ENCODE measurements at regions not wholly inside any gene's neighbourhood (a gene's known extent, or its start where the extent isn't known, plus 50 kb on each side); places are given as distances from the start of the nearest gene placed in this dataset.

DNA sequence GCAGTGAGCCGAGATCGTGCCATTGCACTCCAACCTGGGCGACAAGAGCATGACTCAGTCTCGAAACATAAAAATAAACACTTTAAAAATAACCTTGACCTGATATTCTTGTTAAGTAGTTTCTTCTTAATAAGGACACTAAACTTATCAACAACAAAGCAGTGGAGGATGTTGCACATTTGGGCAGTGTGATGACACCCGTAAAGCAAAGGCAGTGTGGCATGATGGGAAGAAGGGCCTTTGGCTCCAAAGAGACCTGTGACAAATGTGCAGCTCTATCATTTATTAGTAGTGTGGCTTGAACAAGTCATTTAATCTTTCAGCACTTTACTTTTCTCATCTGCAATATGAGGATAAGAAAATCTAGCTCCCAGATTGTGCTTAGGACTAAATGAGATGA lies 348.0 kb upstream of the PLD5 start:
- 100% methylated on average over 1 of the region's 5 CpGs for WGBS (ENCODE audit: insufficient coverage, low lambda C conversion rate)
- H3K9me3 ChIP-seq (ENCODE audit: control insufficient read depth, low read depth, low read length) = no peaks in the 10 kb centered on the region
- no peaks in the 10 kb centered on the region for H3K27me3 ChIP-seq (ENCODE audit: control insufficient read depth, insufficient read depth, low read length)
- H3K4me1 ChIP-seq (ENCODE audit: control insufficient read depth, insufficient read depth, low read length) = no peaks in the 10 kb centered on the region
- DNase-seq = no peak
- no peak overlapping the region for H3K27ac ChIP-seq (ENCODE audit: low read length)
- no peak overlapping the region for H3K4me3 ChIP-seq (ENCODE audit: low read length)
- H3K36me3 ChIP-seq (ENCODE audit: control insufficient read depth, insufficient read depth, low read length) = no peaks in the 10 kb centered on the region

DNA sequence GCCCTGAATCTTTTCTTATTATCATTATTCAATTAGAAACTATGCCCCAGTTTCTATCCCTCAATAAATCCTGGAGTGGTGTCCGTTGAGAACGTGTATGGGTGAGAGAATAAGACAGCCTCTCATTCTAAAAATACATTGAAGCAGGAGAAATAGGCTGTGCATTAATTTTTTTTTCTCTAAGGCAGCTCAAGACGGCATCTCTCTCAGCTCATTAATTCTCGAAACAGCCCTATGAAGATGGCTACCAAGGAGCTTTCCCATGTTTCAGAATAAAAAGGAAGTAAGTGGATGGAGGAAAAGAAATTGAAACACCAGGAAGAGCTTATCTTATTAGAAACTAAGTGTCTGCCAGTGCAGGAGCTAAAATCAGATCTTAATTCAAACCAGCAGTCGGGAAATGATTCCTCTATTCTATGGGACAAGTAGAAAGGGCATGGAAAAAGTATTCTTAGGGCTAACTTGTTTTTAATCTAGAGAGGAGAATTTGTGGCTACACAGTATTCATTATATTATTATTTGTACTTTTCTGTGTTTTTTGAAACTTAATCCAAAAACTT lies 347.1 kb upstream of the PLD5 start:
- 60% methylated on average over 3 of the region's 5 CpGs for WGBS (ENCODE audit: insufficient coverage, low lambda C conversion rate)
- DNase-seq = no peak

DNA sequence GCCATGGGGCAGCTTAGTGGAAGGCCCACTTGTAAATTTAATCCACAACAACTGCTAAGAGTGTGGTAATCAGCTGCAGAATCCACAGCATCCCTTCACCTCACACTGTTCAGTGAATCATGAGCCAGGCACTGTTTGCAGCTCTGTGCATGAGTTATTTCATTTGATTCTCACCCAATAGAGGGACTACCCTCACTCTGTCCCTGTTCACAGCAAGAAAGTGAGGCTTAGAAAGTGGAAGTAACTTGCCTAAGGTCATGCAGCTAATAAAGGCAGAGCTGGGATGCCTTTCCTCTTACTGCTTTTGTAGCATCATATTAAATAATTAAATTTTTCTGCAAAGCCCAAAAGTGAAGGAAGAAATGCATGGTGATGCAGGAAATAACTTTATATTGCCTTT lies 346.5 kb upstream of the PLD5 start:
- Histone ChIP-seq H3K36me3 (ENCODE audit: control insufficient read depth, insufficient read depth, low read length) (no peaks in the 10 kb centered on the region), H3K4me1 (ENCODE audit: control insufficient read depth, insufficient read depth, low read length) (no peaks in the 10 kb centered on the region), H3K27me3 (ENCODE audit: control insufficient read depth, insufficient read depth, low read length) (no peaks in the 10 kb centered on the region), H3K27ac (ENCODE audit: low read length) (no peak overlapping the region), H3K4me3 (ENCODE audit: low read length) (no peak overlapping the region), H3K9me3 (ENCODE audit: control insufficient read depth, low read depth, low read length) (no peaks in the 10 kb centered on the region)
- no peak for DNase-seq

More for the DNA sequence above, 347.1 kb upstream of the PLD5 start:
- no peaks in the 10 kb centered on the region for H3K27me3 ChIP-seq (ENCODE audit: control insufficient read depth, insufficient read depth, low read length)
- H3K4me1 ChIP-seq (ENCODE audit: control insufficient read depth, insufficient read depth, low read length) = no peaks in the 10 kb centered on the region
- H3K4me3 ChIP-seq (ENCODE audit: low read length) = no peak overlapping the region
- no peak overlapping the region for H3K27ac ChIP-seq (ENCODE audit: low read length)
- H3K36me3 ChIP-seq (ENCODE audit: control insufficient read depth, insufficient read depth, low read length) = no peaks in the 10 kb centered on the region
- no peaks in the 10 kb centered on the region for H3K9me3 ChIP-seq (ENCODE audit: control insufficient read depth, low read depth, low read length)

DNA sequence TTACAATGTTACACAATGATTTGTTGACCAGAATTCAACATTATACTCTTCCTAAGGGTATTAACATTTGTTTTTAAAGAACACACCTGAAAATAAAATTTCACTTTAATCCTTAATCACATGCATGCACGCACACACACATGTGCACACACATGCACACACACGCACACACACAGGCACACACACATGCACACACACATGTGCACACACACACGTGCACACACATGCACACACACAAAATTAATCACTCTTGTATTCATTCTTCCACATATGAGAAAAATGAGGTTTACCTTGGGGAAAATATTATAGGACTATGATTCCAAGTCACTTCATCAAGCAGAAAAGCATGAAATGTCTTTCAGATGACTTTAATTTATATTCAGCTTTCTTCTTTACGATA lies 331.8 kb upstream of the PLD5 start:
- DNase-seq = no peak
- Histone ChIP-seq H3K9me3 (ENCODE audit: control insufficient read depth, low read depth, low read length) (no peaks in the 10 kb centered on the region), H3K36me3 (ENCODE audit: control insufficient read depth, insufficient read depth, low read length) (no peaks in the 10 kb centered on the region), H3K27ac (ENCODE audit: low read length) (no peak overlapping the region), H3K4me3 (ENCODE audit: low read length) (no peak overlapping the region), H3K27me3 (ENCODE audit: control insufficient read depth, insufficient read depth, low read length) (no peaks in the 10 kb centered on the region), H3K4me1 (ENCODE audit: control insufficient read depth, insufficient read depth, low read length) (no peaks in the 10 kb centered on the region)
- WGBS (ENCODE audit: insufficient coverage, low lambda C conversion rate) = 75% methylated on average over 1 of the region's 4 CpGs

DNA sequence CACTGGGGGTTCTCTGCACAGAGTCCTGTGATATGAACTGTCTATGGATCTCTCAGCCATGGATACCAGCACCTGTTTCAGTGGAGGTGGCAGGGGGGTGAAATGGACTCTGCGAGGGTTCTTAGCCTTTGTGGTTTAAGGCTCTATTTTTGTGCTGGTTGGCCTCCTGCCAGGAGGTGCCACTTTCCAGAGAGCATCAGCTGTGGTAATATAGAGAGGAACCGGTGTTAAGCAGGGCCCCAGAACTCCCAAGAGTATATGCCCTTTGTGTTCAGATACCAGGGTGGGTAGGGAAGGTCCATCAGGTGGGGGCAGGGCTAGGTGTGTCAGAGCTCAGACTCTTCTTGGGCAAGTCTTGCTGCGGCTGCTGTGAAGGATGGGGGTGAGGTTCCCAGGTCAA lies 330.0 kb upstream of the PLD5 start:
- Histone ChIP-seq H3K36me3 (ENCODE audit: control insufficient read depth, insufficient read depth, low read length) (no peaks in the 10 kb centered on the region), H3K27ac (ENCODE audit: low read length) (no peak overlapping the region), H3K4me1 (ENCODE audit: control insufficient read depth, insufficient read depth, low read length) (no peaks in the 10 kb centered on the region), H3K9me3 (ENCODE audit: control insufficient read depth, low read depth, low read length) (no peaks in the 10 kb centered on the region), H3K4me3 (ENCODE audit: low read length) (no peak overlapping the region), H3K27me3 (ENCODE audit: control insufficient read depth, insufficient read depth, low read length) (no peaks in the 10 kb centered on the region)
- no peak for DNase-seq
- no CpG with 5 or more reads among the region's 3 CpGs for WGBS (ENCODE audit: insufficient coverage, low lambda C conversion rate)

DNA sequence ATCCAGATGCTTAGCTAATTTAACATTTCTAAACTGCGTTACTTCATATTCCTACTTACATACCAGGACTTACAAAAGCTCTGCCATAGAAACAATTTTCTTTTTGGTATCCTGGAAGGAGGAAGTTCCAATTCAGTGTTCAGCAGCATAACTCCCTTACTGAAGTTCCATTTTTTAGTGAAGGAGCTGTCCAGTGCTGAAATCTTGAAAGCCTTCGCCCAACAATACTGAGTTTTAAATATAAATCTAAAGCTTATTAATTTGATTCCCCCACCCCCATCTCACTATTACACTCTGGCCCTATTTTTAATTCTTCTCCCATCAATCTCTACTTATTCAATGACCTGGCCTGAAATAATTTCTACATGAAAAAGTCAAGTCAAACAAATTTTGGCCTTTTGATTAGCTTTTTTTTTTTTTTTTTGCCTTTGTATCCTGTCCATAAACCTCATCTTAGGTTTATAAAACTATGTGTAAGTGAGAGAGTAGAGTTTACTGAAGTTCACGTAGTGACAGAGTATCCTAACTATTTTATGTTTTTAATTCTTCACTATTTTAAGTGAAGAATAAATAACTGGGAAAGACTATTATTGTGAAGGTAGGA lies 323.0 kb upstream of the PLD5 start:
- Histone ChIP-seq H3K27ac (ENCODE audit: low read length) (no peak overlapping the region), H3K36me3 (ENCODE audit: control insufficient read depth, insufficient read depth, low read length) (no peaks in the 10 kb centered on the region), H3K9me3 (ENCODE audit: control insufficient read depth, low read depth, low read length) (no peaks in the 10 kb centered on the region), H3K27me3 (ENCODE audit: control insufficient read depth, insufficient read depth, low read length) (no peaks in the 10 kb centered on the region), H3K4me1 (ENCODE audit: control insufficient read depth, insufficient read depth, low read length) (no peaks in the 10 kb centered on the region), H3K4me3 (ENCODE audit: low read length) (no peak overlapping the region)
- whole genome bisulfite sequencing (ENCODE audit: insufficient coverage, low lambda C conversion rate) = 78% methylated on average over 1 of the region's 3 CpGs
- no peak for DNase-seq

DNA sequence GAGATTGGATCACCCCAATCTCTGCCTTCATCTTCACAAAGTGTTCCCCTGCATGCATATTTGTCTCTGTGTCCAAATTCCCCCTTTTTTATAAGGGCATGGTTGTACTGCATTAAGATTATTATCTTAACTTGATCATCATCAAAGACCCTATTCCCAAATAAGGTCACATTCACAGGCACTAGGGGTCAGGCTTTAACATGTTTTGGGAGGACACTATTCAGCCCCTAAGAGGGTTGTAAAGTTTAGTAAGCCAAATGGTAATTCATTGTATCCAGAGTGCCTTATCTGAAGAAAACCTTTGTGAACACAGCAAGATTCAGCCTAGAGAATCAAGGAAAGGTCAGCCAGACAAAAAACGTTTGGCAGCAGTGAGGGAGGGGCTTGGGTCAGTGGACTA lies 317.6 kb upstream of the PLD5 start:
- Histone ChIP-seq H3K4me3 (ENCODE audit: low read length) (no peak overlapping the region), H3K36me3 (ENCODE audit: control insufficient read depth, insufficient read depth, low read length) (no peaks in the 10 kb centered on the region), H3K27me3 (ENCODE audit: control insufficient read depth, insufficient read depth, low read length) (no peaks in the 10 kb centered on the region), H3K9me3 (ENCODE audit: control insufficient read depth, low read depth, low read length) (no peaks in the 10 kb centered on the region), H3K4me1 (ENCODE audit: control insufficient read depth, insufficient read depth, low read length) (no peaks in the 10 kb centered on the region), H3K27ac (ENCODE audit: low read length) (no peak overlapping the region)
- DNase-seq = no peak
- no CpG with 5 or more reads among the region's 1 CpG for WGBS (ENCODE audit: insufficient coverage, low lambda C conversion rate)

DNA sequence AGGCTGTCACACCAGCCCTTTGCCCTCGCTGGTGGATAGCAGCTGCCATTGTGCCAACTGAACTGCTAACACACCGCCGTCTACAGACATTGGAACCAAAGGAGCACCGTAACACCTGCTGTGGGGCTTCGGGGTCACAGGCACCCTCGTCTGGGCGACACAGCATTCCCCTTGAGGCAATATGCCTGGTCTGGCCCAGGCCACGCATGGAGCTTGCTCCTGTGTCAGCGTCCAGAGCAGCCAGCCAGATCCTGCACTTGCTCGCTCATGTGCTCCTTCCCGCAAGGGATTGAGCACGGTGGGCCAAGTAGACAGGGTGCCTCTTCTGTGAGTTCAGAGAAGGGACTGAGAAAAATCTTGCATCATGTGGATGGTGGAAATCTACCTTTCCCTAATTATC lies 314.6 kb upstream of the PLD5 start:
- no peak for DNase-seq
- no peak overlapping the region for H3K4me3 ChIP-seq (ENCODE audit: low read length)
- no peaks in the 10 kb centered on the region for H3K9me3 ChIP-seq (ENCODE audit: control insufficient read depth, low read depth, low read length)
- WGBS (ENCODE audit: insufficient coverage, low lambda C conversion rate) = no CpG with 5 or more reads among the region's 12 CpGs
- no peaks in the 10 kb centered on the region for H3K36me3 ChIP-seq (ENCODE audit: control insufficient read depth, insufficient read depth, low read length)
- no peak overlapping the region for H3K27ac ChIP-seq (ENCODE audit: low read length)
- H3K4me1 ChIP-seq (ENCODE audit: control insufficient read depth, insufficient read depth, low read length) = no peaks in the 10 kb centered on the region
- H3K27me3 ChIP-seq (ENCODE audit: control insufficient read depth, insufficient read depth, low read length) = no peaks in the 10 kb centered on the region

DNA sequence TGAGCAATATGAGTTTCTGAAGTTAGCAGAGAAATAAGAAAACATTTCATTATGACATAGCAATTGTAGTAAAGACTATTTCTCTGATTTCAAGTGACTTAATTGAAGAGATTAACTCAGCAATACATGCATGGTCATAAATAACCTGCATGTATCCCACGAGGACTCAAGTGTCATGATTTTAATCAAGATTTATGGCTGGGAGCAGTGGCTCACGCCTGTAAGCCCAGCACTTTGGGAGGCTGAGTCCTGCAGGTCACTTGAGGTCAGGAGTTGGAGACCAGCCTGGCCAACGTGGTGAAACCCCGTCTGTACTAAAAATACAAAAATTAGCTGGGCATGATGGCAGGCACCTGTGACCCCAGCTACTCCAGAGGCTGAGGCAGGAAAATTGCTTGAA lies 311.9 kb upstream of the PLD5 start:
- Histone ChIP-seq H3K4me1 (ENCODE audit: control insufficient read depth, insufficient read depth, low read length) (no peaks in the 10 kb centered on the region), H3K4me3 (ENCODE audit: low read length) (no peak overlapping the region), H3K36me3 (ENCODE audit: control insufficient read depth, insufficient read depth, low read length) (no peaks in the 10 kb centered on the region), H3K27ac (ENCODE audit: low read length) (no peak overlapping the region), H3K27me3 (ENCODE audit: control insufficient read depth, insufficient read depth, low read length) (no peaks in the 10 kb centered on the region), H3K9me3 (ENCODE audit: control insufficient read depth, low read depth, low read length) (no peaks in the 10 kb centered on the region)
- no peak for DNase-seq
- no CpG with 5 or more reads among the region's 4 CpGs for WGBS (ENCODE audit: insufficient coverage, low lambda C conversion rate)

DNA sequence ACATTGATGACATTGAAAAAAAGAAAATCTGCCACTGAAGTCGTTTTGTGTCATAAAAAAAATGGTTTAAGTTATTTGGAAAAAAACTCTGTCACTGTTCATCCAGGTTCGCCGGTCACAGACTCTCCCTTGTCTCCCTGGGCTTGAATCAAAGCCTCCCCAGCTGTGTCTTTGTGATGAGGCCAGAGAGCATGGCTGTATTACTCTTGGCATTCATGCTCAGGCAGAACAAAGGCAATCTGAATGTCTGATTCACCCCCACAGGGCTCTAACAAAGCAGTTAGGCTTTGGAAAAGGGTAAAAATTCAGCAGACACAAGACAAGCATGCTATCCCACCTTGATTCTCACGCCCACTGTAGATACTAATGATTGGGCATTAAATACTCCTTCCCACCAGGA lies 304.3 kb upstream of the PLD5 start:
- no peak overlapping the region for H3K27ac ChIP-seq (ENCODE audit: low read length)
- no peaks in the 10 kb centered on the region for H3K27me3 ChIP-seq (ENCODE audit: control insufficient read depth, insufficient read depth, low read length)
- no peaks in the 10 kb centered on the region for H3K36me3 ChIP-seq (ENCODE audit: control insufficient read depth, insufficient read depth, low read length)
- no peak overlapping the region for H3K4me3 ChIP-seq (ENCODE audit: low read length)
- H3K9me3 ChIP-seq (ENCODE audit: control insufficient read depth, low read depth, low read length) = no peaks in the 10 kb centered on the region
- DNase-seq = no peak
- no peaks in the 10 kb centered on the region for H3K4me1 ChIP-seq (ENCODE audit: control insufficient read depth, insufficient read depth, low read length)
- 45% methylated on average over 2 of the region's 4 CpGs for WGBS (ENCODE audit: insufficient coverage, low lambda C conversion rate)

DNA sequence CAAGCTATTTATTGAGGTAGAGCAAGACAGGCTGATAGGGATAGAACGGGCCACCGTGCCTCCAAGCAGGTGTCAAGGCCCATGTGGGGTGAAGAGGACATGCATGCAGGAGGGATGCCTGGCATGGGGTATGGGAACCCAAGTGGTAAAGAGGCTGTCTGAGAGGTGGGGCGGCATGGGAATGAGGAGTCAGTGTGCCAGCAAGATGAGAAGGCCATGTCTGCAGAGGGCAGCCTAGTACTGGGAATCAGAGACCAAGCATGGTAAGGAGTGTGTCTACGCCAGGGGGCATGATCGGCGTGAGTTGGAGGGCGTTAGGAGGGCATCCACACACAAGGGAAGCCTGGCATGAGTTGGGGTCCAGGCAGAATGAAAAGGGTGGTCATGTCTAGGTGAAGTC lies 303.7 kb upstream of the PLD5 start:
- no peak for DNase-seq
- Histone ChIP-seq H3K4me1 (ENCODE audit: control insufficient read depth, insufficient read depth, low read length) (no peaks in the 10 kb centered on the region), H3K27me3 (ENCODE audit: control insufficient read depth, insufficient read depth, low read length) (no peaks in the 10 kb centered on the region), H3K9me3 (ENCODE audit: control insufficient read depth, low read depth, low read length) (no peaks in the 10 kb centered on the region), H3K36me3 (ENCODE audit: control insufficient read depth, insufficient read depth, low read length) (no peaks in the 10 kb centered on the region), H3K27ac (ENCODE audit: low read length) (no peak overlapping the region), H3K4me3 (ENCODE audit: low read length) (no peak overlapping the region)
- 83% methylated on average over 2 of the region's 7 CpGs for WGBS (ENCODE audit: insufficient coverage, low lambda C conversion rate)
